Germinal center (tissue), 1 donor: ENCODE measurements at regions not wholly inside any gene's neighbourhood (a gene's known extent, or its start where the extent isn't known, plus 50 kb on each side); places are given as distances from the start of the nearest gene placed in this dataset.
"Not testable (repeated sequence)": the region's sequence is repeated elsewhere in the genome, so short reads cannot be mapped to it uniquely, and the experiment has no call there.

Source experiments
- DNase-seq: peaks from one replicate; pipeline ENCODE4 v3.0.0; 2012; ENCODE audit warnings: mixed read lengths, low spot score

DNA sequence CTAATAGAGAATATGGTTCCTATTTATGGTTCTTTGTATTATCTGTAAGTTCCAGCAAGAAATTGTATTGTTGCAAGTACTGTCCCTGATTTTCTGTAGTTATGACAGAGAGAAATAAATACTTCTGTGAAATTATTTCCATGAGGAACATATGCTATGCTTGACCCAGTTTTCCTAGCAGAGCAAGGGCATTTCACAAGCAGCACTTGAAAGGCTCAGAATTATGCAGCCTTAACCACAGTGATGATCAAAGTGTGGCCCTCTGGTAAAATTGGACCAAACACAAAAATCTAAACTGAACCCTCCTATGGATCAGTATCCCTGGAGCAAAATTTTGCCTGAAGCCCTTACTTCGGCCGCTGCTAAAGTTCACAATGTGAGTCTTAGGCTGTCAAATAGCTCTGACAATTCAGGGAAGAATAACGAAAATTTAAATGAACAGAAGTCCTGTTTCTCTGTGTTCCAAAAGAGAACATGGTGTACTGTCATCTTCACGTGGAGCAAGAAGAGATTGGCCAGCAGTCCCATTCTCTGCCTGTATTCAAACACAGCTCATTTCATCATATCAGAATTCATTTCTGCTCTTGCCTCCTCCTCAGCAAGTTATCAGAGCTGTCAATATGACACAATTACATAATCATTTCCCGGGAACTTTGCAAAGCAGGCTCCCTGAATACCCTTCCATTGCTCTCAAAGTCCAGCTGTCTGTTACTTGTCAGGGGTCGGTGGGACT lies 471.9 kb downstream of the RPS29 start:
- DNase-seq = no peak

DNA sequence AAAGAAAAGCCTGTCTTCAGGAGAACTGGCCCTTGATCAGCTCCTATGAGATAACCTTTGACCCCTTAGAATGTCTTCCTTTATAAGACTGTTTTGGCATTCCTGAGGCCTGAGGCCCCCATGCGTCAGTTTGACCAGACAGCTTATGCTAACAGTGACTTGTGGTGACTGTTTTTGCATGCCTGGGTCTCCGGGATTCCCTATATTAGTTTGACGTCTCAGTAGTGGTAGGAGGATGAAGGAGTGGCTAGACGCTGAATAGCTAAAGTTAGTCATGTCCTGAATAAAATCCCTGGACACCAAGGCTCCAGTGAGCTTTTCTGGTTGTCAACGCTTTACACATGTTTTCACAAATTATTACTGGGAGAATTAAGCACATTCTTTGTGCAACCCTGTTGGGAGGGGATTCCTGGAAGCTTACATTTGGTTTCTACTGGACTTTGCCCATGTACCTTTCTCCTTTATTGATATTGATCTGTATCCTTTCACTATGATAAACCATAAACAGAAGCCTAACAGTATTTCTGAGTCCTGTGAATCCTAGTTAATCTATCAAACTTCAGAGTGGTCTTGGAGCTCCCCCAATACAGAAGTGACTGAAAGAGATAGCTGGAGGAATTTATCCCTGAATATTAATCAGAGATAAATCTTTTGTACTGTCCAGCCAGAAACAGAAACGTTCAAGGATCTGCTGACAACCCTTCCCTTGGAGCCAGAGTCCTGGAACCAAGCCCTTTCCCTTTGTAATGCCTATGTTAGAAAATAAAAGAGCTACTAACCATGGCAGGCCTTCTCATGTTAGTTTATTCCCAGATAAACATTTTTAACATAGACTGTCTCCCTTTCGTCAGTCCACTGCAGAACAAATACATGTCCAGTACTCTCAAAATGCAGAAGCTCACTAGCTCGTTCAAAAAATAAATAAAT lies 479.2 kb downstream of the RPS29 start:
- DNase-seq = no peak

DNA sequence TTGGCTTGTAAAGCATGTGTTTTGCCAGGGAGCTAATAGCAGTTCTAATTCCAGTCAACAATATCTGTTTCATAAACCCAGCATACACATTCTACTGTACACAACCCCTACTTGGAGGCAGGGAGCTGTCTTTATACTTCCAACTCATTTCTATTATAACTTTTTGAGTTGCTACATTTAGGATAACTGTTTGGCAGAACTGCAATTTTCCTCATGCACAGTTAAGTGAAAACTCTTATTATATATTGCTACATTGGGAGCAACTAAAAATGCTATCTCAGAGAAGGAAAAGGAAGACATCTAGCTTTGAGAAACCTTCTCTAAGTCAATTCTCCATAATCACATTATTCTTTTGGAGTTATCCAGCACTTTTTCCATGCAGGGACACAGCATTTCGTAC lies 480.2 kb downstream of the RPS29 start:
- DNase-seq = no peak

DNA sequence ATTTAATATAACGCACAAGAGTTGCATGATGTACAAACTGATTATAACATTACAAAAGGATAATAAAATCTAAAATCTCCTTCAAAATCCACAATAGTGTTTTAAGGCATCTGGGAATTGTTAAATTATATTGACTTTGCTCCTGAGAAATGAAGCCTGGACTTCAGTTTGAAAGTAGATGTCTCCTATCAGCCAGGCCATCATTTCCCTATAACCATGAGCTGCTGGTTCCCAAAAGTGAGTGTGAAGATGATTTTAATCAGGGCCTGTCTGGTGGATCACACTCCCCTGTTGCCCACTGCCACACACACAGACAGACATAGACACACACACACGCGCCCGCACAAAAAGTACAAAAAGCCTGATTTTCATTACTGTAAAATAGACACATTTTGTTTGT lies 480.7 kb downstream of the RPS29 start:
- DNase-seq = no peak

DNA sequence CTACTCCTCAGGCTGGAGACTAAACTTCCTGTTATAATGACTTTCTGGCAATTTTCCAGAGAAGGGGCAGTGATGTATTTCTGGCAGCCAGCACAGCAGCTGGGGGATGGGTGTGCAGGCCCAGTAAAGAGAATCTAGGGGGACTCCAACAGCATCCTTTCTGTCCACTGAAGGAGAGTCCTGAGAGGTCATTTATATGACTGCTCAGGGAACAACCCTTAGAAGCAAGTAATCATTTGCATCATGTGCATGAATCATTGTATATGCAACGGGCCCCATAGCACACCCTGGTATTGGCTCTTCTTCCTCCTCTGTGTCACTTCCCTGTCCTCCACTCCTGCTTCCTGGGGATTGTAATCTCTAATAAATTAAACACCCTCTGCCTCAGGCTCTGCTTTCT lies 493.8 kb downstream of the RPS29 start:
- no peak for DNase-seq

DNA sequence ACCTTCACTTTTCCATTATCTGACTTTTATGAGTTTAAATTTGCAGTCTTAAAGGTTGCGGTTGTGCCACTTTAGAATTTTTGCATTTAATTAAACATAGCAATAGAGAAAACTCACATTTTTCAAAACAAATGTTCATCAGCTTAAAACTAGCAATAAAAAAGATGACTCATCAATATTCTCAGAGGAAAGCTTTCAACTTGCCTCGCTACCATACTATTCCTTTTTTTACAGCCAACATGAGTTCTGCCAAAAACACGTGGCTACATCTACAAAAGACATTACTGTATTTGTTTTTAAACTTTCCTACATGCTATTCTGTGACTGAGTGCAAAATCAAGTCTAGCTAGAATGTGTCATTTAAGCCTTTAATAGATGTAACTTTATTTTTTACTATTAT lies 497.1 kb downstream of the RPS29 start:
- DNase-seq = no peak

DNA sequence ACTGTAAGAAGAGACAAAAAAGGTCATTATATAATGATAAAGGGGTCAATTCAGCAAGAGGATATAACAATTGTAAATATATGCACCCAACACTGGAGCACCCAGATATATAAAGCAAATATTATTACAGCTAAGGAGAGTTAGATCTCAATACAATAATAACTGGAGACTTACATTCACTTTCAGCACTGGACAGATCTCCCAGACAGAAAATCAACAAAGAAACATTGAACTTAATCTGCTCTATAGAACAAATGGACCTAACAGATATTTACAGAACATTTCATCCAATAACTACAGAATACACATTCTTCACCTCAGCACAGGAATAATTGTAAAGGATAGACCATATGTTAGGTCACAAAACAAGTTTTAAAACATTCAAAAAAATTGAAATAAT lies 512.9 kb downstream of the RPS29 start:
- DNase-seq = not testable (repeated sequence)

DNA sequence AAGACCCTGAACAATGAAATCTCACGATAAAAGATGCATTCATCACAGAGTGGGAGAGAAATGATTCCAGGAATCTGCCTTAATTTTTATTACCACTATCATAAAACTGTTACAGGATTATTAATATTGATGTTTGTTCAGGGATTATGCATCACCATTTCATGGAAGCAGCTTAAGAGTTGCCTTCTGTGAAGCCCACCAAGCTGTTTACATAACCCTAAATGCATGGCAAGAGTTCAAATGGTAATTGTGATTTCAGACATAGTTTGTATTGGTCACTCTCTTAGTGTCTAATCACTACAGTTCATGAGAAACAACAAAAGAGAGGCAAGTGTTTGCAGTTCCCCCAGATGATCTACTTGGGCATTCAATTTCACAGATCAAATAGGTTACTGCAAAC lies 527.7 kb downstream of the RPS29 start:
- no peak for DNase-seq

DNA sequence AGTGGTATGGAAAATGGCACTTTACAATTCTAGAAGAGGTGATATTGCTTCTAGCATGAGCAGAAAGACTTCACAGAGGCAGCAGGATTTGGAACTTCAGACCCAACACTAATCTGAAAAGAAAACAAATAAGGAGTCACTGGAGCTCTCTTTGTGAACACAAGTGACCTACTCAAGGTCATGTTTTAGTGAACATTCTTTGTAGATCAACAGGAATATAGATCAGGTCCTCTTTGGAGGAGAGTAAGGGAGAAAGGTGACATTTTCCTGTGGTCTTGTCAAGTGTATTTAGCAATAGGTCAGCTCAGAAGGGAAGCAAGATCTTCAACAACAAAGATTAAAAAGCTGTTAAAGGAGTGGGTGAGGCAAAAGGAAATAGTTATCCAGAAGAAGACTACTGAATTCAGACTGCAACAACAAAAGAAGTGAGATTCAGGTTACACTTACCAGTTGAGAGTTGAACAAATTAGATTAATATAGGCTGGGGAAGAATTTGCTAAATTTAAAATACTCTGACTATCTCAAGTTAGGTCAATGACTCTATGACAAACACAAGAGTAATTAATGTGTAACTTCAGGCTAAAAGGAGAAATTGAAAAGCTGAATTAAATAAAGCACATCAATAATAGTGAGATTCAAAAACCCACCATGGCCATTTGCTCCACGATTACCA lies 528.2 kb downstream of the RPS29 start:
- no peak for DNase-seq

DNA sequence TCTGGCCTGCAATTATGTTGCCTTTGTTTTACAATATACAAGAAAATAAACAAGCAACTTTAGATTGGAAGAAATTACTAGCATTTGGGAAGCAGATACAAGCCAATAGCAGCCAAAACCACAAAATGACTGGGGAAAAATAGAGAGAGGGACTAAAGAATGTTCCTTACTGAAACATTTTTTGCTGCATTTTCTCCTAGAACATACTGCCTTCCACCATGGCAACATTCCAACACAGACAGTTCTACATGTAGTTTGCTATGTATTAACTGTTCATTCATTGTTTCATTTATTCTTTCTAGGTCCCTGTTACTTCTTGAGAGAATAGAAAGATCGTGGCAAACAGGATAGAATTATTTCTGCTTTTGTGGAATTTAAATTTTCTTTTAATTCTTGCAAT lies 530.2 kb downstream of the RPS29 start:
- DNase-seq = no peak

DNA sequence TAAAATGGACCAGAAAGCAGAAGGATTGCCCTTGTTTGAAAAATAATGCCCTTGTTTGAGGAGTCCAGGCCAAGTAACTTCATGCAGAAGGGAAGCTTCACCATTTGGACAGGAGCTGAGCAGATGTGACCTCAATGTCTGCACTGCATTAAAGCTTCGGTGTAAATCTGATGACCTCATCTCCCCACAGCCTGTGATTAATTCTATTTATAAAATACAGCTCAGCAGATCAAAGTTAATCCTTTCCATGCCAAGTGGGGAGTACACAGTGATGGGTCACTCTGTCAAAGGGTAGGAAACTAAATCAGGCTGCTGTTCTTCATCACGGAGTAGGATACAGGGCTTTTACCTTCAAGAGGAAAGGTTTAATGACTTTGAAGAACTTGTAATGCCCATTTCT lies 533.7 kb downstream of the RPS29 start:
- no peak for DNase-seq

DNA sequence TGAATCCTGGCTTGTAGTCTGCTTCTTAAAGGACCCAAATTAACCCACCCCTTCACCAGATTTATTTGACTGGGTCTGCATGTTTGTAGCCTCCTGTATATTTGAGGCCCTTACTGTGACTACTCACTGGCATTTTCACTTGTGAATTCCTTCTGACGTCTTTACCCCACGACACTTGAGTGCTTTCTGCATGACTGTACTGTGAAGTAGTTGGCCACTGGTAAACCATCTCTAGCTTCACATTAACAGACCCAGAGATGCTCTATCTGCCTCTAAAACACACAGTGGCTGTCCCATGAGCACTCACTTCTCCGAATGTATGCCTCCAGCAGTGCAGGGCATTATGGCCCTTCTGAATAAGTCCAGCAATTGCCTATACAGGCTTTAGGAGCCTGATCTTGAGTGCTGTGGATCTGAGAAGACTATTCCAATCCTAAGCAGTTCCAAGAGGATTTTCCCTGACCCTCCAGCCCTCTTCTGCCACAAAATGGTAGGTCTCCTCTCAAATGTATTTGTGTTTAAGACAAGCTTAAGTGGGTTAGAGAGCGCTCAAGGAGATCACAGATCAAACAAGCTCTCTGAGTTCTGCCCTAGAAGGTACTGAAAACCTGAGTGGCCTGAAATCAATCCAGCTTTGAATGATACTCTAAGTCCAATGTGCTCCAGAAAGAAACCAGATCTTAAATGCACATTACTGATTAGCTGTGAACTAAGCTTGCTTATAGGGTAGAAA lies 534.7 kb downstream of the RPS29 start:
- no peak for DNase-seq

DNA sequence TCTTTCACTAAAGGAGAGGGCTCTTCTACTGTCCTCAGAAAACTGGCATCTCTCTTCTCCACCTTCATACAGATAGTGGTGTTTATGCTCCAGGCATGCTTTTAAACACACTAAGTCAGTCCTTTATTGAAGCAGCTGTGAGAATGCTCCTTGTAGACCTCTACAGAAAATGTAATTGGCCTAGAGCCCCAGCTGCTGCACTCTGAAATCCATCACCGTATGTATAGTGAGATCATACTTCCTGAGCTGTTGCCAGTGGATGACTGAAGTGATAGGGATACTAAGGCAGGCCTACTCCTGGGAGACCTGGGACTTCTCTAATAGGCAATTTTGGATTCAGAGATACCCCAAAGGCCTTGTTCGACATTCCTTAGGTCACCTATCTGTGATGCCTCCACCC lies 535.4 kb downstream of the RPS29 start:
- no peak for DNase-seq

DNA sequence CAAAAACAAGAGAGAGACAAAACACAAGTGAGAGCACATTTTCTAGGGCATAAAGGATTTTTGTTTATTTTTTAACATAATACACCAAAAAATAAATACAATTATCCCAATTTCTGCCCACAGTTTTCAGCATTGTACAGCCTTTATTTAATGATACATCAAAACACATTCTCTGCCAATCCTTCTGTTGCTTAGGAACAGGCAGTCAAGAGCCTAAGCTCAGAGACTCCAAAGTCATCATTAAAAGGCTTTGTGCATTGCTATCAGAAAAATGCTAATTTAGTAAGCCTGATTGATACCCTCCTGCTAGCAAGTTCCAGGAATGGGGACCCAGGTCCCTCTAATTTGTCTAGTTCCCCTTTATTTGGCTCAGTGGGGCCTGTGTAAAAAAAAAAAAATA lies 536.5 kb downstream of the RPS29 start:
- DNase-seq = no peak

DNA sequence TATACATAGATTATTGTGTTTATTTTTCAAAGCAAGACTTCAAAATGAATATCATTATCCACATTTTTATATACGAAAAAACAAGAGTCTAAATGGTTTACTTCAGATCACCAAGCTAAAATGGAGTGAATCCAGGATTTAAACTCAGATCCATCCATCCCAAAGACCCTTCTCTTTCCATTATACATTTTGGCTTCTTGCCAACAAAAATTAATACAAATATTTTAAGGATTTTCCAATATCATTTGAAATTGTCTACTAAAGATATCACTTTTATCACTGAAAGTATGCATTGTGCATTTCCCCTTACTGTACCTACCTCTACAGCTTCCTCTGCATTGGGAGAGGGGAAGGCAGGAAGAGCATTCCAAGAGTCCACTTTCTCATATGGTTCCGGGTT lies 541.2 kb downstream of the RPS29 start:
- no peak for DNase-seq

DNA sequence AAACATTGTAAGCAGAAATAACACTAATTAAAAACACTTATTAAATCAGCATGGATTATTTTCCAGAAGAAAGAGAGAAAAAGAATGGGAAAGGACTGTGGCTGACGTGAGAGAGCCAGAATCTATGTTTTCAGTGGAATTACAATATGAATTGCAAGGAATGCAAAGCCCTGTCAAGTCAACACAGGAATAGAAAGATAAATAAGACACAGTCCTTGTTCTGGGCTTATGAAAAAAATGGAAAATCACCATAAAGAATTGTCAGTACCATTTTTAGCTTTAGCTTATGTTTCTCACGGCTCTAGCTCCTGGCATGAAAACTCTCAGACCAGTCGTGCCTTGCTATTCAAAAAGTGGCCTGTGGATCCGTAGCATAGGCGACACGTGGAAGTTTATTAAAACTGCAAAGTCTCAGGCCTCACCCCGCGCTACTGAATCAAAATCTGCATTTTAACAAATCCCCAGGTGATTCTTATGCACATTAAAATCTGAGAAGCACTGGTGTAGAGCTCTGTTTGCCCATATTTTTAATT lies 549.1 kb downstream of the RPS29 start:
- no peak for DNase-seq

DNA sequence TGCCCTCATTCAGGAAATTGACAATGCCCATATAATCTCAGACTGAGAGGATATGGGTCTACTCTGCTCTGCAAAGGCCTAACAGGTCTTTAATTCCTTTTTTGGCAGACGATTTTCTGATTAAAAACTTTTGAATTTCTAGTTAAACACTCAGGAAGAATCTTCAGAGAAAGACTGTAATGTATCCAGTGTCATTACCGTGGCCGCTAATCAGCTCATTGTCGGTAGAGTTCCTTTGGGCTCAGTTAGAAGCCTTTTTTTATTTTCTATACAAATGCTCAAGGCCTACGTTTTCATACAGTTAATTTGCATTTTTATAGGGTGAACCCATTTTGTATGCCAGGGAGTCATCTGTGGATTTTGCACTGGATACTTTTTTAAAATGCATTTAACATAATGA lies 549.9 kb downstream of the RPS29 start:
- DNase-seq = no peak

DNA sequence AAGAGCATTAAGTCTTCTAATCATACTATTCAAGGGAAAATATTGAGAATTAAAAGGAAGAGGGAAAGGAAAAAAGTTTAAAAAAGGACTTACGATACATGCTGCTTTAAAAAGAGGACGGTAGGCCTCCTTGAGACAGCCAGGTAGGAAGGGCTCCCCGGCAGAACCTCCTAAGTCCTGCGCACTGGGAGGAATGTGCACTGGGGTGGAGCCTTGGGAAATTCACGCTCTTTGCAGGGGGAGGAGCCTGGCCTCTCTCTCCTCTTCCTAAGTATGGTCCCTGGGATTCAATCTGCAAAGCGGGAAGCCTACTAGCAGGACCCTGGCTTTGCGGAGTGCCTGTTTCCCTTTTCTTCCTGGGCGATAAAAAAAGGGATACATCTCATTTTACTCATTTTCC lies 553.0 kb downstream of the RPS29 start:
- no peak for DNase-seq

DNA sequence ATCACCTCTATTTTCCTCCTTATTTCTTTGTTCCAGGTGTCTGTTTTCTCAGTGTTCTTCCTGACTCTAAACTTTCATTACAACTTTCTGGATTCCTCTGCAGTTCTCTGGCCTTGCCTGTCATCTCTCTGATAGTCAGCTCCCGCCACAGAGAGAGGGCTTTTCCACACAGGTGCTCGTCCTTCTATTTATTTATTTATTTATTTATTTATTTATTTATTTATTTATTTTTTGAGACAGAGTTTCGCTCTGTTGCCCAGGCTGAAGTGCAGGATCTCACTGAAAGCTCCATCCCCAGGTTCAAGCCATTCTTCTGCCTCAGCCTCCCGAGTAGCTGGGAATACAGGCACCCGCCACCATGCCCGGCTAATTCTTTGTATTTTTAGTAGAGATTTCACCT lies 554.5 kb downstream of the RPS29 start:
- DNase-seq = not testable (repeated sequence)

DNA sequence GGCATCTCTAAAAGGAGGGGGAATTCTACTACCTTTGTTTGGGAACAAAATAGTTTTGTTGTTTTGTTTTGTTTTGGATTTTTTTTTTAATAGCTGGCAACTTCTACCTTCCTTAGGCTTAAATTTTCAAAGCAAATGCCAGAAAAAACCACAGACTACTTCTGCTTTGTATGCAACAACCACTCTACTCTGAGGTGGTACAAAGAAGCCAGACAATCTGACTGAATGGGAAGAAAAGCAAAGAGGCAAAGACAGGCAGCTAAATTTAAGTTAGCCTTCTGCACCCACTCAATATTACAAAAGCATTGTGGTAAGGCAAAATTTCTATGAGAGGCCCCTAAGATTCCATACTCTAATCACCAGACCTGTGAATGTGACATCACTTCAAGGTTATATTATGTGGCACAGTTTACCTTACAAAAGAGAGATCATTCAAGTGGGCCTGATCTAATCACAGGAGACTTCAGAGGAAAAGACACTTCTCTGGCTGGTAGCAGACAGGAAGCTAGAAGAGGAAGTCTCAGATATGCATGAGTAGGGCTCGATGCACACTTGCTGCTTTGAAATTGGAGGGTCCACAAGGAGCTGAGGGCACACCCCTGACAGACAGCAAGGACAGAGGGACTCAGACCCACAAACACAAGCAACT lies 566.6 kb downstream of the RPS29 start:
- DNase-seq = peak; percentile 61

DNA sequence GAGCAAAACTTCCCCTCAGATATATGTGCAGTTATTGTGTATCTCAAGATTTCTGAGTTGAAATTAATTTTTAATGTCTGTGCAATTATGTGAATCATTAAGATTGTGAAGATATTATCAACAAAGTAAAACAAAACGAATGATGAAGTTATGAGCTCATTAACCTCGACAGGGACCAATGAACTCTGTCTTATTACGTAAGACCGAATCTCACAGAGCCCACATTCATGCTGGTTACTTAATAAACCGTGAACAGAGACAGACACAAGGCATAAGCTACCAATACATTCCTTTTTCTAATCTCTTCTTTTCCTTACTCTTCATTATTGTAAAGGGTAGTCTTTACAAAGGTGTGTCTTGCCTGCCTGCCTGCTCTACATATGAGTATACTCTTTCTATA lies 568.7 kb downstream of the RPS29 start:
- no peak for DNase-seq
